ENCODE measurements at regions not wholly inside any gene's neighbourhood (a gene's known extent, or its start where the extent isn't known, plus 50 kb on each side); places are given as distances from the start of the nearest gene placed in this dataset.

- TF ChIP-seq CTCF (IDR thresholded peaks at IDR 0.05) = no peak
- TF ChIP-seq POLR2A (IDR thresholded peaks at IDR 0.05) = no peak
Observed at GRCh38 chr1:198950036-198950435, 311.2 kb downstream of the PTPRC start.
